Lower leg skin (tissue), 3 donors: ENCODE measurements at regions not wholly inside any gene's neighbourhood (a gene's known extent, or its start where the extent isn't known, plus 50 kb on each side); places are given as distances from the start of the nearest gene placed in this dataset.

Experiments
- CTCF ChIP-seq, 3 donors: fragments of 450-650 bp; IDR thresholded peaks; one replicate each; pipeline ENCODE4 v1.5.1; 2016; ENCODE audit warnings: antibody characterized with exemption in 3 of 3, mild to moderate bottlenecking in 3 of 3, moderate library complexity in 2 of 3
- POLR2A ChIP-seq, 2 donors: fragments of 450-650 bp; IDR thresholded peaks; one replicate each; pipeline ENCODE4 v1.6.1; 2016 to 2017; ENCODE audit warnings: antibody characterized with exemption in 2 of 2, mild to moderate bottlenecking in 1 of 2, moderate library complexity in 1 of 2

- TF ChIP-seq CTCF (IDR thresholded peaks at IDR 0.05): no peak
- TF ChIP-seq POLR2A (IDR thresholded peaks at IDR 0.05): no peak
Observed at GRCh38 chr4:124151031-124151430, 561.5 kb downstream of the ANKRD50 start.
